IMR-90 (cell line): ENCODE measurements at regions not wholly inside any gene's neighbourhood (a gene's known extent, or its start where the extent isn't known, plus 50 kb on each side); places are given as distances from the start of the nearest gene placed in this dataset.
A peak's percentile ranks its signal among the peaks of the same experiment; 100 is the strongest.

Source experiments
- ATAC-seq: fragments of 200-7000 bp; cut with Tn5 transposase; 2 replicates; pipeline ENCODE4 v1.9.1; 2020; ENCODE audit warnings: low read depth, mild to moderate bottlenecking, moderate library complexity
- BruUV-seq: library from RNA; stranded (reverse); fragments of 400-500 nt; replicated peaks from 2 replicates; lab custom pipeline; 2021; lab: Mats Ljungman, UMichigan
- CTCF ChIA-PET: fragments of 300-600 bp; formaldehyde crosslinking; extraction: SDS; loops from one replicate; lab custom pipeline; 2021; ENCODE audit warnings: antibody characterized with exemption; lab: Yijun Ruan, JAX
- POLR2A ChIA-PET: fragments of 300-600 bp; sonication (Branson Sonifier 250); formaldehyde crosslinking; loops from one replicate; lab custom pipeline; 2022; ENCODE audit warnings: antibody characterized with exemption; ENCODE audit not compliant: unreplicated experiment; lab: Charles Lee
- DNase-seq: peaks from one replicate; pipeline ENCODE4 v3.0.0; 2013
- H2AFZ ChIP-seq: replicated peaks from 2 replicates; pipeline ENCODE3; 2013; ENCODE audit warnings: low read length, mild to moderate bottlenecking; ENCODE audit not compliant: poor library complexity
- H2AK5ac ChIP-seq: 2 replicates; pipeline ENCODE4 v1.6.1; 2013; ENCODE audit warnings: low read depth, low read length, inconsistent platforms
- H2AK9ac ChIP-seq: replicated peaks from 2 replicates; pipeline ENCODE3; 2013; ENCODE audit warnings: mild to moderate bottlenecking, low read depth, low read length, moderate library complexity; ENCODE audit not compliant: poor library complexity
- H2BK120ac ChIP-seq: 2 replicates; pipeline ENCODE4 v1.6.1; 2013; ENCODE audit warnings: low read depth, low read length, inconsistent platforms
- H2BK15ac ChIP-seq: 3 replicates; pipeline ENCODE4 v1.6.1; 2013; ENCODE audit warnings: low read depth, low read length, inconsistent platforms
- H2BK20ac ChIP-seq: 2 replicates; pipeline ENCODE4 v1.6.1; 2013; ENCODE audit warnings: low read depth, mild to moderate bottlenecking, inconsistent platforms, low read length, moderate library complexity
- H2BK5ac ChIP-seq: 2 replicates; pipeline ENCODE4 v1.6.1; 2013; ENCODE audit warnings: mild to moderate bottlenecking, low read depth, low read length, inconsistent platforms; ENCODE audit not compliant: poor library complexity, severe bottlenecking
- H3K14ac ChIP-seq: replicated peaks from 2 replicates; pipeline ENCODE4 v1.6.1; 2013; ENCODE audit warnings: low read depth, low read length, inconsistent platforms
- H3K18ac ChIP-seq: 2 replicates; pipeline ENCODE4 v1.6.1; 2013; ENCODE audit warnings: low read depth, low read length, control low read depth
- H3K23ac ChIP-seq: 2 replicates; pipeline ENCODE4 v1.6.1; 2013; ENCODE audit warnings: low read depth, low read length, inconsistent platforms
- H3K27ac ChIP-seq: 2 replicates; pipeline ENCODE4 v1.5.1; 2013; ENCODE audit warnings: mild to moderate bottlenecking, control low read depth, low read length; ENCODE audit not compliant: insufficient read depth
- H3K27me3 ChIP-seq: 2 replicates; pipeline ENCODE4 v1.6.1; 2013; ENCODE audit warnings: low read length; ENCODE audit not compliant: control insufficient read depth, insufficient read depth
- H3K36me3 ChIP-seq: 2 replicates; pipeline ENCODE4 v1.6.1; 2013; ENCODE audit warnings: low read length, mixed read lengths; ENCODE audit not compliant: control insufficient read depth, insufficient read depth
- H3K4ac ChIP-seq: 2 replicates; pipeline ENCODE4 v1.6.1; 2013; ENCODE audit warnings: low read depth, low read length, inconsistent platforms
- H3K4me1 ChIP-seq: 2 replicates; pipeline ENCODE4 v1.6.1; 2013; ENCODE audit warnings: low read length, mixed read lengths; ENCODE audit not compliant: control insufficient read depth, insufficient read depth
- H3K4me2 ChIP-seq: 2 replicates; pipeline ENCODE4 v1.6.1; 2013; ENCODE audit warnings: low read depth, mild to moderate bottlenecking, control low read depth, low read length, moderate library complexity
- H3K4me3 ChIP-seq: 2 replicates; pipeline ENCODE4 v1.5.1; 2013; ENCODE audit warnings: low read depth, mild to moderate bottlenecking, control low read depth, low read length, moderate library complexity; ENCODE audit not compliant: insufficient read depth
- H3K56ac ChIP-seq: 2 replicates; pipeline ENCODE4 v1.6.1; 2013; ENCODE audit warnings: low read length, inconsistent platforms; ENCODE audit not compliant: insufficient read depth; ENCODE audit errors: extremely low read depth
- H3K79me1 ChIP-seq, 2 experiments: 2 replicates each; pipeline ENCODE4 v1.6.1; 2013; ENCODE audit warnings: low read length in 2 of 2, inconsistent platforms in 1 of 2, low read depth in 1 of 2
- H3K9ac ChIP-seq: 2 replicates; pipeline ENCODE4 v1.6.1; 2013; ENCODE audit warnings: low read depth, low read length, control low read depth
- H3K9me1 ChIP-seq: 2 replicates; pipeline ENCODE4 v1.6.1; 2013; ENCODE audit warnings: low read length, inconsistent platforms; ENCODE audit not compliant: insufficient read depth
- H3K9me3 ChIP-seq: 2 replicates; pipeline ENCODE4 v1.6.1; 2013; ENCODE audit warnings: low read length; ENCODE audit not compliant: control insufficient read depth, insufficient read depth
- H4K20me1 ChIP-seq: 2 replicates; pipeline ENCODE4 v1.6.1; 2013; ENCODE audit warnings: low read length, inconsistent platforms; ENCODE audit not compliant: insufficient read depth
- H4K5ac ChIP-seq: 2 replicates; pipeline ENCODE4 v1.6.1; 2013; ENCODE audit warnings: mild to moderate bottlenecking, low read depth, low read length, control low read depth
- H4K8ac ChIP-seq, 2 experiments: 2 replicates each; pipeline ENCODE4 v1.6.1; 2013; ENCODE audit warnings: low read depth in 2 of 2, low read length in 2 of 2, control low read depth in 1 of 2, inconsistent platforms in 1 of 2
- H4K91ac ChIP-seq: 2 replicates; pipeline ENCODE4 v1.6.1; 2013; ENCODE audit warnings: low read depth, low read length, inconsistent platforms; ENCODE audit not compliant: insufficient read depth
- BHLHE40 ChIP-seq: fragments of 150-350 bp; IDR thresholded peaks from 2 replicates; pipeline ENCODE4 v1.6.1; 2016; ENCODE audit warnings: mild to moderate bottlenecking, low read depth, low read length
- CEBPB ChIP-seq: IDR thresholded peaks from 2 replicates; pipeline ENCODE4 v1.6.1; 2012; ENCODE audit warnings: low read depth, low read length, improper control_type of control experiment
- CHD1 ChIP-seq: IDR thresholded peaks from 2 replicates; pipeline ENCODE4 v1.6.1; 2012; ENCODE audit warnings: low read depth, low read length, improper control_type of control experiment
- CTCF ChIP-seq: conservative IDR thresholded peaks from 2 replicates; pipeline ENCODE4 v1.5.1; 2012; ENCODE audit warnings: mild to moderate bottlenecking, low read depth, low read length, improper control_type of control experiment
- ELK1 ChIP-seq: fragments of 150-350 bp; IDR thresholded peaks from 2 replicates; pipeline ENCODE4 v1.6.1; 2016; ENCODE audit warnings: low read depth, mild to moderate bottlenecking, low read length, moderate library complexity, borderline replicate concordance
- FOS ChIP-seq: fragments of 150-350 bp; IDR thresholded peaks from 2 replicates; pipeline ENCODE4 v1.6.1; 2016; ENCODE audit warnings: low read depth, low read length
- MAFK ChIP-seq: IDR thresholded peaks from 2 replicates; pipeline ENCODE4 v1.6.1; 2012; ENCODE audit warnings: low read depth, low read length, improper control_type of control experiment
- MAZ ChIP-seq: IDR thresholded peaks from 2 replicates; pipeline ENCODE4 v1.6.1; 2012; ENCODE audit warnings: low read depth, mild to moderate bottlenecking, low read length, improper control_type of control experiment, moderate library complexity, borderline replicate concordance
- MXI1 ChIP-seq: IDR thresholded peaks from 2 replicates; pipeline ENCODE4 v1.6.1; 2012; ENCODE audit warnings: low read depth, mild to moderate bottlenecking, low read length, moderate library complexity, borderline replicate concordance
- NFE2L2 ChIP-seq: fragments of 150-350 bp; IDR thresholded peaks from 2 replicates; pipeline ENCODE4 v1.6.1; 2016; ENCODE audit warnings: low read depth, mild to moderate bottlenecking, low read length
- POLR2A ChIP-seq: IDR thresholded peaks from 2 replicates; pipeline ENCODE4 v1.6.1; 2012; ENCODE audit warnings: mild to moderate bottlenecking, low read depth, low read length
- RAD21 ChIP-seq: IDR thresholded peaks from 2 replicates; pipeline ENCODE4 v1.6.1; 2012; ENCODE audit warnings: low read length, improper control_type of control experiment
- RCOR1 ChIP-seq: IDR thresholded peaks from 2 replicates; pipeline ENCODE4 v1.6.1; 2012; ENCODE audit warnings: mild to moderate bottlenecking, low read length, improper control_type of control experiment; ENCODE audit not compliant: insufficient replicate concordance
- RFX5 ChIP-seq: IDR thresholded peaks from 2 replicates; pipeline ENCODE4 v1.8.0; 2012; ENCODE audit warnings: low read depth, mild to moderate bottlenecking, low read length, moderate library complexity
- SMC3 ChIP-seq: fragments of 150-350 bp; IDR thresholded peaks from 2 replicates; pipeline ENCODE4 v1.6.1; 2016; ENCODE audit warnings: low read depth, mild to moderate bottlenecking, antibody characterized with exemption, low read length, moderate library complexity
- USF2 ChIP-seq: fragments of 150-350 bp; IDR thresholded peaks from 2 replicates; pipeline ENCODE4 v1.6.1; 2017; ENCODE audit warnings: mild to moderate bottlenecking, antibody characterized with exemption, low read length, low read depth
- WGBS, 2 experiments: methylation state at CpG; one replicate each; pipeline versions ENCODE4 v1.1.5 to v1.1.7; 2013; ENCODE audit warnings: missing lambda C conversion rate in 2 of 2; ENCODE audit not compliant: insufficient read length in 1 of 2; ENCODE audit errors: extremely low coverage in 2 of 2; 5-methylcytosine and 5-hydroxymethylcytosine counted together
- dilution Hi-C: fragments of 300-500 bp; cut with HindIII; formaldehyde crosslinking; loops from one replicate; pipeline ENCODE4 v1.14.3; 2018; ENCODE audit warnings: low sequenced_read_pairs; ENCODE audit not compliant: unreplicated experiment
- in situ Hi-C: fragments of 300-500 bp; cut with MboI; formaldehyde crosslinking; loops from 3 replicates; pipeline ENCODE4 v1.14.3; 2019; ENCODE audit warnings: low sequenced_read_pairs, inconsistent platforms, mixed read lengths
- intact Hi-C: fragments of 100-400 bp; cut with micrococcal nuclease; formaldehyde crosslinking; loops from 2 replicates; pipeline ENCODE4 v1.10.0; 2022

- in situ Hi-C loops: no loop called here
- no peak overlapping the region for H3K4me3 ChIP-seq
- H3K18ac ChIP-seq: no peak overlapping the region
- H3K4ac ChIP-seq: no peak overlapping the region
- no peaks in the 10 kb centered on the region for H4K20me1 ChIP-seq
- H2BK5ac ChIP-seq: no peak overlapping the region
- no peaks in the 10 kb centered on the region for H3K36me3 ChIP-seq
- no peak overlapping the region for H3K23ac ChIP-seq
- no peaks in the 10 kb centered on the region for H3K27me3 ChIP-seq
- H3K4me1 ChIP-seq: no peaks in the 10 kb centered on the region
- no peak overlapping the region for H2BK20ac ChIP-seq
- H2BK15ac ChIP-seq: no peak overlapping the region
- no peak overlapping the region for H3K14ac ChIP-seq
- no peaks in the 10 kb centered on the region for H3K9me3 ChIP-seq
- TF ChIP-seq BHLHE40 (no peak), CHD1 (no peak), ELK1 (no peak), MAZ (no peak), NFE2L2 (no peak), RFX5 (no peak), CTCF (no peak), RCOR1 (no peak), POLR2A (no peak), CEBPB (no peak), FOS (no peak), MXI1 (no peak), MAFK (no peak), RAD21 (no peak), SMC3 (no peak), USF2 (no peak)
- no peak overlapping the region for H3K4me2 ChIP-seq
- peak; percentile 0 for DNase-seq
- no peak overlapping the region for H2BK120ac ChIP-seq
- CTCF ChIA-PET: no interaction called here
- H2AFZ ChIP-seq: no peak overlapping the region
- H4K5ac ChIP-seq: no peak overlapping the region
- POLR2A ChIA-PET: no interaction called here
- intact Hi-C loops: no loop called here
- H3K9me1 ChIP-seq: no peaks in the 10 kb centered on the region
- H3K79me1 ChIP-seq: no peaks in the 10 kb centered on the region
- no peak overlapping the region for H2AK9ac ChIP-seq
- ATAC-seq: no peak
- dilution Hi-C loops: no loop called here
- H3K56ac ChIP-seq: no peak overlapping the region
- no peak overlapping the region for H4K8ac ChIP-seq
- H2AK5ac ChIP-seq: no peak overlapping the region
- H4K91ac ChIP-seq: no peak overlapping the region
- no TSS peak for BruUV-seq
- no peak overlapping the region for H3K9ac ChIP-seq
- no peak overlapping the region for H3K27ac ChIP-seq
- no CpG with 5 or more reads among the region's 2 CpGs for WGBS, 2 experiments
Observed at GRCh38 chr4:134320048-134320447, 118.5 kb upstream of the PABPC4L start.
